Pancreas (tissue), 10 donors: ENCODE measurements at regions not wholly inside any gene's neighbourhood (a gene's known extent, or its start where the extent isn't known, plus 50 kb on each side); places are given as distances from the start of the nearest gene placed in this dataset.
A peak's percentile ranks its signal among the peaks of the same experiment; 100 is the strongest.

ENCODE experiments used
- ATAC-seq, 4 donors: fragments of 200-7000 bp; cut with Tn5 transposase; one replicate each; pipeline versions ENCODE4 v1.8.0 to v1.9.1; 2020; ENCODE audit warnings: mild to moderate bottlenecking in 4 of 4, moderate library complexity in 4 of 4
- DNase-seq, 6 donors: peaks; one replicate each; pipeline ENCODE4 v3.0.0-alpha.2; 2020
- FAIRE-seq: peaks from 2 replicates; lab custom pipeline; 2012; peaks lifted over from hg19 to GRCh38; lab: Jason Lieb, UNC
- H3K27ac ChIP-seq, 4 donors: fragments of 200-600 bp; sonication (generic); 1 replicate in 3 of 4; 2 replicates in 1 of 4; pipeline versions ENCODE4 v1.5.0 to v1.8.0; 2020
- H3K27me3 ChIP-seq, 4 donors: fragments of 200-600 bp; one replicate each; pipeline ENCODE4 v1.8.0; 2021
- H3K36me3 ChIP-seq, 3 donors: fragments of 200-600 bp; sonication (generic) in 1 of 3; one replicate each; pipeline versions ENCODE4 v1.5.0 to v1.8.0; 2020 to 2021
- H3K4me1 ChIP-seq, 3 donors: fragments of 200-600 bp; one replicate each; pipeline ENCODE4 v1.8.0; 2021
- H3K4me3 ChIP-seq, 4 donors: fragments of 200-600 bp; sonication (generic) in 2 of 4; one replicate each; pipeline versions ENCODE4 v1.5.0 to v1.8.0; 2020 to 2021
- H3K9me3 ChIP-seq, 4 donors: fragments of 200-600 bp; one replicate each; pipeline ENCODE4 v1.8.0; 2021
- CTCF ChIP-seq, 4 donors: fragments of 200-600 bp; sonication (generic) in 3 of 4; IDR thresholded peaks; one replicate each; pipeline versions ENCODE4 v1.5.0 to v1.8.0; 2021; ENCODE audit warnings: antibody characterized with exemption in 4 of 4
- WGBS, 2 donors: extraction: QIAGEN DNeasy Blood & Tissue Kit; methylation state at CpG; one replicate each; pipeline ENCODE4 v1.1.7; 2013; 5-methylcytosine and 5-hydroxymethylcytosine counted together
- intact Hi-C, 3 donors: fragments of 100-400 bp; cut with DNase I; formaldehyde crosslinking; loops; one replicate each; pipeline versions ENCODE4 v1.11.1 to v1.14.2; 2022
- donor health status: healthy with polysubstance abuse.
- donor health status: DM: no; HTN: no; CAD: no; lungs with moderate emphysema.
- donor health status: DM: no; HTN: no; CAD: no.
- donor health status: control.
- donor health status: control.
- donor health status: Bipolar disorder and iron deficiency.
- donor health status: DM: yes; HTN: yes; CAD: no.
- donor health status: DM: no; HTN: no; CAD: no.
- donor health status: DM: no; HTN: no; CAD: no.
- donor health status: DM: yes; HTN: yes; CAD: no.

GRCh38 chr5:172565931-172566665, 75.0 kb upstream of the NEURL1B start:
- Histone ChIP-seq H3K27me3 (no peaks in the 10 kb centered on the region), H3K4me1 (peaks cover 5 to 12% (median 10%) of the 10 kb centered on the region in 3 donors), H3K9me3 (no peaks in the 10 kb centered on the region), H3K4me3 (no peak overlapping the region), H3K27ac (no peak overlapping the region), H3K36me3 (no peaks in the 10 kb centered on the region)
- TF ChIP-seq CTCF (IDR thresholded peaks at IDR 0.05), result no peak
- intact Hi-C loops, result no loop called here
- FAIRE-seq, result no peak
- ATAC-seq, result no peak
- no peak for DNase-seq
- 85 to 88% methylated on average over 8 of the region's 8 CpGs for WGBS, 2 donors

- intact Hi-C loops, result no loop called here
These were observed 75.6 kb upstream of the NEURL1B start for GRCh38 chr5:172565455-172565854.

GRCh38 chr5:172564883-172565282, 76.2 kb upstream of the NEURL1B start:
- DNase-seq (peak in 1 of 6 donors; percentile 43), FAIRE-seq (no peak), ATAC-seq (peak; percentile 29 to 73 (median 60))
- intact Hi-C loops, result no loop called here
- no peaks in the 10 kb centered on the region for H3K36me3 ChIP-seq
- H3K27ac ChIP-seq, result peak overlapping the region in 1 of 4 donors; percentile 16
- no peaks in the 10 kb centered on the region for H3K9me3 ChIP-seq
- TF ChIP-seq CTCF (IDR thresholded peaks at IDR 0.05), result no peak
- WGBS, 2 donors, result 54 to 57% methylated on average over 4 of the region's 4 CpGs
- H3K4me3 ChIP-seq, result no peak overlapping the region
- H3K4me1 ChIP-seq, result peaks cover 5 to 12% (median 10%) of the 10 kb centered on the region in 3 donors
- H3K27me3 ChIP-seq, result no peaks in the 10 kb centered on the region

More at GRCh38 chr5:172565455-172565854, 75.6 kb upstream of the NEURL1B start:
- no peak for TF ChIP-seq CTCF (IDR thresholded peaks at IDR 0.05)
- Histone ChIP-seq H3K4me1 (peaks cover 5 to 12% (median 10%) of the 10 kb centered on the region in 3 donors), H3K9me3 (no peaks in the 10 kb centered on the region), H3K4me3 (no peak overlapping the region), H3K27me3 (no peaks in the 10 kb centered on the region), H3K27ac (no peak overlapping the region), H3K36me3 (no peaks in the 10 kb centered on the region)
- ATAC-seq (no peak), FAIRE-seq (no peak), DNase-seq (no peak)
- 92 to 96% methylated on average over 8 of the region's 8 CpGs for WGBS, 2 donors

- intact Hi-C loops, result no loop called here
- Histone ChIP-seq H3K4me1 (peaks cover 5 to 12% (median 10%) of the 10 kb centered on the region in 3 donors), H3K9me3 (no peaks in the 10 kb centered on the region), H3K36me3 (no peaks in the 10 kb centered on the region), H3K27ac (peak overlapping the region in 1 of 4 donors; percentile 16), H3K4me3 (no peak overlapping the region), H3K27me3 (no peaks in the 10 kb centered on the region)
- no peak for TF ChIP-seq CTCF (IDR thresholded peaks at IDR 0.05)
- ATAC-seq, result peak; percentile 94 to 98 (median 96)
- DNase-seq, result peak in 5 of 6 donors; percentile 60 to 81 (median 72)
- 12 to 15% methylated on average over 11 of the region's 11 CpGs for WGBS, 2 donors
- FAIRE-seq, result no peak
These were observed 76.9 kb upstream of the NEURL1B start for GRCh38 chr5:172564188-172564587.

- no peaks in the 10 kb centered on the region for H3K27me3 ChIP-seq
- H3K4me3 ChIP-seq, result no peak overlapping the region
- DNase-seq (no peak), ATAC-seq (no peak), FAIRE-seq (no peak)
- 89 to 91% methylated on average over 8 of the region's 8 CpGs for WGBS, 2 donors
- no peak overlapping the region for H3K27ac ChIP-seq
- no peak for TF ChIP-seq CTCF (IDR thresholded peaks at IDR 0.05)
- intact Hi-C loops, result no loop called here
- H3K9me3 ChIP-seq, result no peaks in the 10 kb centered on the region
- no peaks in the 10 kb centered on the region for H3K36me3 ChIP-seq
- H3K4me1 ChIP-seq, result peaks cover 5 to 12% (median 10%) of the 10 kb centered on the region in 3 donors
These were observed 78.6 kb upstream of the NEURL1B start for GRCh38 chr5:172562443-172562842.
